ENCODE measurements at regions not wholly inside any gene's neighbourhood (a gene's known extent, or its start where the extent isn't known, plus 50 kb on each side); places are given as distances from the start of the nearest gene placed in this dataset.

GRCh38 chr12:115191342-115191741 lies 507.4 kb upstream of the TBX3 start:
- no peak overlapping the region for H3K4me3 ChIP-seq (ENCODE audit: low read depth, low read length)
- TF ChIP-seq MAX (IDR thresholded peaks at IDR 0.05; ENCODE audit: low read depth, low read length) (no peak), MYC (IDR thresholded peaks at IDR 0.05; ENCODE audit: low read depth, low read length) (no peak), CTCF (IDR thresholded peaks at IDR 0.05; ENCODE audit: low read depth, low read length) (no peak), POLR2A (IDR thresholded peaks at IDR 0.05; ENCODE audit: extremely low read depth, insufficient read length) (no peak)
- DNase-seq (ENCODE audit: low read depth): no peak

- no peak overlapping the region for H3K4me3 ChIP-seq (ENCODE audit: low read depth, low read length)
- TF ChIP-seq CTCF (IDR thresholded peaks at IDR 0.05; ENCODE audit: low read depth, low read length): no peak
- no peak for TF ChIP-seq MYC (IDR thresholded peaks at IDR 0.05; ENCODE audit: low read depth, low read length)
- TF ChIP-seq MAX (IDR thresholded peaks at IDR 0.05; ENCODE audit: low read depth, low read length): no peak
- no peak for TF ChIP-seq POLR2A (IDR thresholded peaks at IDR 0.05; ENCODE audit: extremely low read depth, insufficient read length)
- DNase-seq (ENCODE audit: low read depth): no peak
Measured at GRCh38 chr12:115190010-115190770, 506.2 kb upstream of the TBX3 start.

GRCh38 chr12:115185506-115185905 lies 501.5 kb upstream of the TBX3 start:
- DNase-seq (ENCODE audit: low read depth): no peak
- H3K4me3 ChIP-seq (ENCODE audit: low read depth, low read length): no peak overlapping the region
- TF ChIP-seq CTCF (IDR thresholded peaks at IDR 0.05; ENCODE audit: low read depth, low read length) (no peak), MYC (IDR thresholded peaks at IDR 0.05; ENCODE audit: low read depth, low read length) (no peak)

GRCh38 chr12:115183752-115184151 lies 499.8 kb upstream of the TBX3 start:
- no peak for TF ChIP-seq CTCF (IDR thresholded peaks at IDR 0.05; ENCODE audit: low read depth, low read length)
- TF ChIP-seq POLR2A (IDR thresholded peaks at IDR 0.05; ENCODE audit: extremely low read depth, insufficient read length): no peak
- TF ChIP-seq MAX (IDR thresholded peaks at IDR 0.05; ENCODE audit: low read depth, low read length): no peak
- no peak for TF ChIP-seq MYC (IDR thresholded peaks at IDR 0.05; ENCODE audit: low read depth, low read length)
- DNase-seq (ENCODE audit: low read depth): no peak
- no peak overlapping the region for H3K4me3 ChIP-seq (ENCODE audit: low read depth, low read length)

- DNase-seq (ENCODE audit: low read depth): no peak
- no peak overlapping the region for H3K4me3 ChIP-seq (ENCODE audit: low read depth, low read length)
- TF ChIP-seq POLR2A (IDR thresholded peaks at IDR 0.05; ENCODE audit: extremely low read depth, insufficient read length) (no peak), CTCF (IDR thresholded peaks at IDR 0.05; ENCODE audit: low read depth, low read length) (no peak), MYC (IDR thresholded peaks at IDR 0.05; ENCODE audit: low read depth, low read length) (no peak), MAX (IDR thresholded peaks at IDR 0.05; ENCODE audit: low read depth, low read length) (no peak)
Measured at GRCh38 chr12:115177899-115178298, 493.9 kb upstream of the TBX3 start.
